HCT116 (cell line): ENCODE measurements at regions not wholly inside any gene's neighbourhood (a gene's known extent, or its start where the extent isn't known, plus 50 kb on each side); places are given as distances from the start of the nearest gene placed in this dataset.

Source experiments
- ATAC-seq: fragments of 200-7000 bp; cut with Tn5 transposase; 2 replicates; pipeline ENCODE4 v1.9.1; 2020; ENCODE audit warnings: mild to moderate bottlenecking, moderate library complexity
- BruUV-seq: library from RNA; stranded (reverse); fragments of 400-500 nt; replicated peaks from 2 replicates; lab custom pipeline; 2021; lab: Mats Ljungman, UMichigan
- CTCF ChIA-PET: fragments of 300-600 bp; sonication (Branson Sonifier 250); formaldehyde crosslinking; loops from one replicate; lab custom pipeline; 2021; ENCODE audit warnings: antibody characterized with exemption; lab: Charles Lee
- POLR2A ChIA-PET: fragments of 300-600, 350-600 bp; sonication (Branson Sonifier 250); formaldehyde crosslinking; loops from one replicate; lab custom pipeline; 2021; ENCODE audit warnings: antibody characterized with exemption; lab: Charles Lee
- RAD21 ChIA-PET, 2 experiments: fragments of 300-600 bp; sonication (Branson Sonifier 250); formaldehyde crosslinking; loops; one replicate each; lab custom pipeline; 2023; ENCODE audit warnings: low total read pairs in 2 of 2; ENCODE audit not compliant: uncharacterized antibody in 2 of 2, unreplicated experiment in 2 of 2, low non-redundant PET in 1 of 2; lab: Charles Lee
- DNase-seq: peaks from one replicate; pipeline ENCODE4 v3.0.0-alpha.2; 2010; ENCODE audit warnings: low read depth, low spot score
- H2AFZ ChIP-seq: fragments of 200-600 bp; shearing (Covaris generic), sonication (generic); 2 replicates; pipeline ENCODE4 v1.6.1; 2017; ENCODE audit warnings: low read depth, mixed run types, mixed read lengths, antibody characterized with exemption, low read length; ENCODE audit not compliant: poor library complexity, severe bottlenecking
- H3K27ac ChIP-seq: 2 replicates; pipeline ENCODE4 v1.5.1; 2012; ENCODE audit warnings: low read depth, low read length
- H3K27me3 ChIP-seq: fragments of 200-600 bp; sonication (generic); 2 replicates; pipeline ENCODE4 v1.6.1; 2016; ENCODE audit warnings: mixed run types, low read length, mixed read lengths; ENCODE audit not compliant: insufficient read depth
- H3K36me3 ChIP-seq, 2 experiments: fragments of 200-500 bp in 1 of 2; fragments of 200-600 bp in 1 of 2; sonication (Bioruptor generic) in 1 of 2; sonication (generic) in 1 of 2; 2 replicates each; pipeline versions ENCODE4 v1.5.1 to v1.6.1; 2014 to 2016; ENCODE audit warnings: low read length in 2 of 2, inconsistent platforms in 1 of 2, mixed read lengths in 1 of 2, mixed run types in 1 of 2; ENCODE audit not compliant: insufficient read depth in 2 of 2, control insufficient read depth in 1 of 2
- H3K4me1 ChIP-seq, 2 experiments: fragments of 200-600 bp in 1 of 2; sonication (generic) in 1 of 2; 2 replicates each; pipeline versions ENCODE4 v1.5.1 to v1.6.1; 2012 to 2017; ENCODE audit warnings: low read length in 2 of 2, inconsistent platforms in 1 of 2, mild to moderate bottlenecking in 1 of 2, mixed read lengths in 1 of 2, mixed run types in 1 of 2, moderate library complexity in 1 of 2; ENCODE audit not compliant: insufficient read depth in 2 of 2, control insufficient read depth in 1 of 2
- H3K4me2 ChIP-seq: fragments of 200-600 bp; sonication (generic); 2 replicates; pipeline ENCODE4 v1.6.1; 2017; ENCODE audit warnings: mixed run types, low read length, mixed read lengths
- H3K4me3 ChIP-seq, 2 experiments: fragments of 200-600 bp in 1 of 2; sonication (generic) in 1 of 2; replicated peaks in 1 of 2; 2 replicates each; pipeline ENCODE4 v1.5.1; 2011 to 2016; ENCODE audit warnings: low read length in 2 of 2, control low read depth in 1 of 2, low read depth in 1 of 2, mild to moderate bottlenecking in 1 of 2, mixed read lengths in 1 of 2, mixed run types in 1 of 2
- H3K79me2 ChIP-seq: fragments of 200-600 bp; sonication (generic); 2 replicates; pipeline ENCODE4 v1.6.1; 2017; ENCODE audit warnings: mild to moderate bottlenecking, mixed run types, low read length, moderate library complexity, mixed read lengths; ENCODE audit not compliant: insufficient read depth
- H3K9ac ChIP-seq: fragments of 200-600 bp; sonication (generic); 2 replicates; pipeline ENCODE4 v1.6.1; 2016; ENCODE audit warnings: low read length, mixed read lengths
- H3K9me2 ChIP-seq: fragments of 200-600 bp; sonication (generic), shearing (Covaris generic); 2 replicates; pipeline ENCODE4 v1.6.1; 2017; ENCODE audit warnings: mixed run types, mild to moderate bottlenecking, moderate library complexity; ENCODE audit not compliant: insufficient read depth
- H3K9me3 ChIP-seq, 2 experiments: fragments of 200-500 bp in 1 of 2; fragments of 200-600 bp in 1 of 2; sonication (Bioruptor generic) in 1 of 2; sonication (generic) in 1 of 2; 2 replicates each; pipeline ENCODE4 v1.6.1; 2014 to 2017; ENCODE audit warnings: low read length in 2 of 2, mixed read lengths in 2 of 2, inconsistent platforms in 1 of 2, low read depth in 1 of 2, mild to moderate bottlenecking in 1 of 2, mixed run types in 1 of 2, moderate library complexity in 1 of 2; ENCODE audit not compliant: control insufficient read depth in 1 of 2, insufficient read depth in 1 of 2
- H4K20me1 ChIP-seq: fragments of 200-600 bp; sonication (generic), shearing (Covaris generic); 2 replicates; pipeline ENCODE4 v1.6.1; 2017; ENCODE audit warnings: mixed run types, mild to moderate bottlenecking, moderate library complexity; ENCODE audit not compliant: insufficient read depth
- CBX3 ChIP-seq: IDR thresholded peaks from 2 replicates; pipeline ENCODE4 v1.6.1; 2012; ENCODE audit warnings: low read depth
- CEBPB ChIP-seq: IDR thresholded peaks from 2 replicates; pipeline ENCODE4 v1.6.1; 2012; ENCODE audit warnings: low read depth
- EGR1 ChIP-seq: IDR thresholded peaks from 2 replicates; pipeline ENCODE4 v1.6.1; 2012; ENCODE audit warnings: low read depth
- JUND ChIP-seq: IDR thresholded peaks from 2 replicates; pipeline ENCODE4 v1.6.1; 2012
- RAD21 ChIP-seq: IDR thresholded peaks from 2 replicates; pipeline ENCODE4 v1.6.1; 2012; ENCODE audit warnings: low read depth, mild to moderate bottlenecking
- SP1 ChIP-seq: IDR thresholded peaks from 2 replicates; pipeline ENCODE4 v1.6.1; 2012; ENCODE audit warnings: low read depth
- SRF ChIP-seq: IDR thresholded peaks from 2 replicates; pipeline ENCODE4 v1.6.1; 2012; ENCODE audit warnings: low read depth
- TCF7L2 ChIP-seq: IDR thresholded peaks from 2 replicates; pipeline ENCODE4 v1.7.0; 2011; ENCODE audit warnings: borderline replicate concordance, inconsistent platforms; ENCODE audit not compliant: insufficient read depth, insufficient read length; ENCODE audit errors: extremely low read depth
- YY1 ChIP-seq: IDR thresholded peaks from 2 replicates; pipeline ENCODE4 v1.6.1; 2011; ENCODE audit warnings: low read length, low read depth, moderate library complexity, mild to moderate bottlenecking; ENCODE audit not compliant: insufficient replicate concordance; ENCODE audit errors: extremely low read depth
- intact Hi-C: fragments of 100-400 bp; cut with micrococcal nuclease; formaldehyde crosslinking; loops from 2 replicates; pipeline ENCODE4 v1.10.0; 2022
- TF ChIP-seq, protein P1 (sequence below): IDR thresholded peaks from 2 replicates; pipeline ENCODE4 v1.6.1; 2012; ENCODE audit warnings: low read depth
- TF ChIP-seq, protein P2 (sequence below): IDR thresholded peaks from 2 replicates; pipeline ENCODE4 v1.6.1; 2011; ENCODE audit warnings: mild to moderate bottlenecking, low read length, moderate library complexity; ENCODE audit not compliant: insufficient replicate concordance; ENCODE audit errors: extremely low read depth
- TF ChIP-seq, protein P3 (sequence below): IDR thresholded peaks from 2 replicates; pipeline ENCODE4 v1.6.1; 2012

DNA sequence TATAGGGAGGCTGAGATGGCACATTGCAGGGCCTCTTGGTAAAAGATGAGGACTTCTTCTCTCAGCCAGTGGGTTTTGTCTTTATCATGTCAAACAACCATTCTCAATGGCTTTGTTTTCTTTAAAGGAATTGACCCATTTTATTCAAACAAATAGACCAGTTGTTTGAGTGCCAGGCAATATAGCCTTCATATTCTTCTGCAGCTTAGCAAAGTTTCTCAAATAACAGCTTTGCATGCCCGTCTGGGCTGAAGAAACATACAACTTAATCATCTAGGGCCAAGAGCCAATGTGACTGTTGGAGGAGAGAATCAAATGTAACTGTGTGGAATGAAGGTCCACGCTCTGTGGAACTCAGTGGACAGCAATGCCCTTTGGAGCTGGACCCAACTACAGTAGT lies 57.4 kb upstream of the ADRA1B start (continued):
- TF ChIP-seq, protein P1, sequence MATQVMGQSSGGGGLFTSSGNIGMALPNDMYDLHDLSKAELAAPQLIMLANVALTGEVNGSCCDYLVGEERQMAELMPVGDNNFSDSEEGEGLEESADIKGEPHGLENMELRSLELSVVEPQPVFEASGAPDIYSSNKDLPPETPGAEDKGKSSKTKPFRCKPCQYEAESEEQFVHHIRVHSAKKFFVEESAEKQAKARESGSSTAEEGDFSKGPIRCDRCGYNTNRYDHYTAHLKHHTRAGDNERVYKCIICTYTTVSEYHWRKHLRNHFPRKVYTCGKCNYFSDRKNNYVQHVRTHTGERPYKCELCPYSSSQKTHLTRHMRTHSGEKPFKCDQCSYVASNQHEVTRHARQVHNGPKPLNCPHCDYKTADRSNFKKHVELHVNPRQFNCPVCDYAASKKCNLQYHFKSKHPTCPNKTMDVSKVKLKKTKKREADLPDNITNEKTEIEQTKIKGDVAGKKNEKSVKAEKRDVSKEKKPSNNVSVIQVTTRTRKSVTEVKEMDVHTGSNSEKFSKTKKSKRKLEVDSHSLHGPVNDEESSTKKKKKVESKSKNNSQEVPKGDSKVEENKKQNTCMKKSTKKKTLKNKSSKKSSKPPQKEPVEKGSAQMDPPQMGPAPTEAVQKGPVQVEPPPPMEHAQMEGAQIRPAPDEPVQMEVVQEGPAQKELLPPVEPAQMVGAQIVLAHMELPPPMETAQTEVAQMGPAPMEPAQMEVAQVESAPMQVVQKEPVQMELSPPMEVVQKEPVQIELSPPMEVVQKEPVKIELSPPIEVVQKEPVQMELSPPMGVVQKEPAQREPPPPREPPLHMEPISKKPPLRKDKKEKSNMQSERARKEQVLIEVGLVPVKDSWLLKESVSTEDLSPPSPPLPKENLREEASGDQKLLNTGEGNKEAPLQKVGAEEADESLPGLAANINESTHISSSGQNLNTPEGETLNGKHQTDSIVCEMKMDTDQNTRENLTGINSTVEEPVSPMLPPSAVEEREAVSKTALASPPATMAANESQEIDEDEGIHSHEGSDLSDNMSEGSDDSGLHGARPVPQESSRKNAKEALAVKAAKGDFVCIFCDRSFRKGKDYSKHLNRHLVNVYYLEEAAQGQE, result no peak
- TF ChIP-seq, protein P2, sequence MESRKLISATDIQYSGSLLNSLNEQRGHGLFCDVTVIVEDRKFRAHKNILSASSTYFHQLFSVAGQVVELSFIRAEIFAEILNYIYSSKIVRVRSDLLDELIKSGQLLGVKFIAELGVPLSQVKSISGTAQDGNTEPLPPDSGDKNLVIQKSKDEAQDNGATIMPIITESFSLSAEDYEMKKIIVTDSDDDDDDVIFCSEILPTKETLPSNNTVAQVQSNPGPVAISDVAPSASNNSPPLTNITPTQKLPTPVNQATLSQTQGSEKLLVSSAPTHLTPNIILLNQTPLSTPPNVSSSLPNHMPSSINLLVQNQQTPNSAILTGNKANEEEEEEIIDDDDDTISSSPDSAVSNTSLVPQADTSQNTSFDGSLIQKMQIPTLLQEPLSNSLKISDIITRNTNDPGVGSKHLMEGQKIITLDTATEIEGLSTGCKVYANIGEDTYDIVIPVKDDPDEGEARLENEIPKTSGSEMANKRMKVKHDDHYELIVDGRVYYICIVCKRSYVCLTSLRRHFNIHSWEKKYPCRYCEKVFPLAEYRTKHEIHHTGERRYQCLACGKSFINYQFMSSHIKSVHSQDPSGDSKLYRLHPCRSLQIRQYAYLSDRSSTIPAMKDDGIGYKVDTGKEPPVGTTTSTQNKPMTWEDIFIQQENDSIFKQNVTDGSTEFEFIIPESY, result no peak
- TF ChIP-seq SP1, result no peak

DNA sequence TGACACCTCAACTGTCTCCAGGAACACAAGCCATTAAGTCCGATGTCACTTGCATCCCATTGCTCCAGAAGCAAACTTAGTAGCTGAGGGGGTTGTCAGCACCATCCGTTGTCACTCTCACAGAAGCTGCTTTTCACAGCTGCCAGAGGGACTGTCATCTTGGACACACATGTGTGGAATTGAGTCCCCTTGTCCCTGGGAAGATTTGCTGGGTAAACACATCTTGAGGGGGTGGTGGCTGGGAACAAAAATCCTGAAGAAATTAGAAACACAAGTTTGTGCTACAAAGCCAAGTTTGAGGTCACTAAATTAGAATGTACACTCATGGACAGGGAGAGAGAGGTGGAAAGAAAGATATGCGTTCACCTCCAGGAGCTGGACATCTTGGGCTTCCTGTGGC lies 55.2 kb upstream of the ADRA1B start:
- ChIA-PET RAD21 (no interaction called here), POLR2A (no interaction called here), CTCF (no interaction called here)
- no peaks in the 10 kb centered on the region for H3K36me3 ChIP-seq
- intact Hi-C loops, result no loop called here
- H4K20me1 ChIP-seq, result no peaks in the 10 kb centered on the region
- H3K9me2 ChIP-seq, result no peaks in the 10 kb centered on the region
- ATAC-seq (no peak), DNase-seq (no peak)
- H3K27me3 ChIP-seq, result no peaks in the 10 kb centered on the region
- TF ChIP-seq TCF7L2 (no peak), RAD21 (no peak), SP1 (no peak), JUND (no peak), CBX3 (no peak), CEBPB (no peak), SRF (no peak), EGR1 (no peak), YY1 (no peak)
- TF ChIP-seq, protein P2, result no peak
- TF ChIP-seq, protein P3, sequence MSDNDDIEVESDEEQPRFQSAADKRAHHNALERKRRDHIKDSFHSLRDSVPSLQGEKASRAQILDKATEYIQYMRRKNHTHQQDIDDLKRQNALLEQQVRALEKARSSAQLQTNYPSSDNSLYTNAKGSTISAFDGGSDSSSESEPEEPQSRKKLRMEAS, result no peak
- H3K27ac ChIP-seq, result no peak overlapping the region
- no peaks in the 10 kb centered on the region for H3K4me1 ChIP-seq
- H3K9me3 ChIP-seq, result no peaks in the 10 kb centered on the region
- H2AFZ ChIP-seq, result no peak overlapping the region
- no peak overlapping the region for H3K9ac ChIP-seq
- H3K4me3 ChIP-seq, result no peak overlapping the region
- no TSS peak for BruUV-seq
- no peak overlapping the region for H3K4me2 ChIP-seq
- H3K79me2 ChIP-seq, result no peaks in the 10 kb centered on the region
